CD4-positive, alpha-beta T cell treated with Interleukin-4 for 1 hour (primary cell): ENCODE measurements at regions not wholly inside any gene's neighbourhood (a gene's known extent, or its start where the extent isn't known, plus 50 kb on each side); places are given as distances from the start of the nearest gene placed in this dataset.
"Not testable (repeated sequence)": the region's sequence is repeated elsewhere in the genome, so short reads cannot be mapped to it uniquely, and the experiment has no call there.

Source experiments
- DNase-seq, 2 donors: peaks; one replicate each; pipeline ENCODE4 v3.0.0-alpha.2; 2020 to 2022

DNA sequence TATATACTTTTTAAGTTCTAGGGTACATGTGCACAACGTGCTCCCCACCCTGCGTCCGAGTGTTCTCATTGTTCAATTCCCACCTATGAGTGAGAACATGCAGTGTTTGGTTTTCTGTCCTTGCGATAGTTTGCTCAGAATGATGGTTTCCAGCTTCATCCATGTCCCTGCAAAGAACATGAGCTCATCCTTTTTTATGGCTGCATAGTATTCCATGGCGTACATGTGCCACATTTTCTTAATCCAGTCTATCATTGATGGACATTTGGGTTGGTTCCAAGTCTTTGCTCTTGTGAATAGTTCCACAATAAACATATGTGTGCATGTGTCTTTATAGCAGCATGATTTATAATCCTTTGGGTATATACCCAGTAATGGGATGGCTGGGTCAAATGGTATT, 148.1 kb upstream of the CHST15 start:
- not testable (repeated sequence) for DNase-seq

DNA sequence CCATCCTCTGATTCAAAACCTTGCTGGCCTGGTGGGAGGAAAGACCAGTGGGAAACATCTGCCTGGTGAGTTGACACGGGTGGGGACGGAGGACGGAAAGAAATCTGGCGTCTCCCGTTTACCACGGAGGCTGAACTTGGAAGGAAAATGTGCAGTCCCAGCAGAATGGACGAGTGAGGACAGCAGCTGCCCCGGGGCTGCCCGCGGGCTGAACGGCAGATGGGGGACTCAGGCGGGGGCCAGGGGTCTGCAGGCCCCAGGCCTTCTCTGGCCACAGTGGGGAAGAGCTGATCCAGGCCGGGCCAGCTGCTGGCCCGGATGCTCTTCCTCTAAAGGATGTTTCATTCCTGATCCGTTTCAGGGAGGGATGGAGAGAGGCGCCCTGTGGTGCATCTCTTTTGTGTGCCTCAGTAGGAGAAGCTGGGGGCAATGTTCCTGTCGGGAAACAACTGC, 147.5 kb upstream of the CHST15 start:
- no peak for DNase-seq

DNA sequence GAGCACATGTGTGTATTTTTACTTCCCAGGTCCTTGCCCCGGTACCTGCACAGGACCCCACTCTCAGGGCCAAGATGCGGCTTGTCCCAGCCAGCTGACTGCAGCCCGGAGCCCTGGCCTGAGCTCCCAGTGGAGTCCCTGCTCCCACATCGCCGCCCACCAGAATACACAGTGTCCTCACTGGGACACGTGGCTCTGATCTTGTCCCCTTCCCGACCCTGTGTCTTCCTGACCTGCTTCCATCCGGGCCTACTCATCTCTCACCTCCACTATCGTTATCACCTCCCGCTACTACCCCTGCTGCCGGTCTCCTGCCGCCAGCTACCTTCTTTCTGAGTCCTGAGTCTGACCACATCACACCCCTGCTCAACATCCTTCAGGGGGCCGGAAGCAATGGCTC, 146.3 kb upstream of the CHST15 start:
- no peak for DNase-seq

DNA sequence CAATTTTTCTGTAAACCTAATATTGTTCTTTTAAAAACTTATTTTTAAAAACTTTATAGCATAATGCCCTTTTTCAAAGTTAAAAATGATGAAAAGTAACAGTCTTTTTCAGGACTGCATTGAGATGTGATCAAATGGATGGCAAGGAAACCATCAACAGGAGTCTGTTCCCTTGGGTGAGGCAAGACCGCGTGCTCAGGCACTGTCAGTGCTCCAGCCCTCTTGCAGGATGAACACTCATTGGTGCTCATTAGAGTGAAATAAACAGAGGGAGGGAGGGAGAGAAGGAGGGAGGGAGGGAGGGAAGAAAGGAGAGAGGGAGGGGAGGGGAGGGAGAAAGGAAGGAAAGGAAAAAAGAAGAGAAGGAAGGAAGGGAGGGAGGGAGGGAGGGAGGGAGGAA, 145.7 kb upstream of the CHST15 start:
- DNase-seq = no peak

DNA sequence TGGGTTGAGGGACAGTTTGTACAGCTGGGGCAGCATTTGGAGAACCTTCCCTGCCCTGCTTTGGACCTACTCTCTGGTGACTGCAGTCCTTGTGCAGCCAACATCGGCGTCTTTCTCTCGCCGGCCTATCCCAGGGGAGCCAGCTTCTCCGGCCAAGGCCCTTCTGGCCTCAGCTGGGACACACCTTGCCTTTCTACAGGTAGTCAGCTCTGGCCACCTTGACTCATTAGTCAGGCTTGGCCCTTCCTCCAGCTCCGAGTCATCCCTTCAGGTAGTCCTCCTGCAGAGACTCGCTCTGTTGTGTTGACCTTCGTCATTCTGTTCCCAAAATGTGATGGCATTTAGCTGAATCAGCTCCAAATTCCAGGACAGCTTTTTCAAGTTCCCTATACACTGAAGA, 145.0 kb upstream of the CHST15 start:
- no peak for DNase-seq

DNA sequence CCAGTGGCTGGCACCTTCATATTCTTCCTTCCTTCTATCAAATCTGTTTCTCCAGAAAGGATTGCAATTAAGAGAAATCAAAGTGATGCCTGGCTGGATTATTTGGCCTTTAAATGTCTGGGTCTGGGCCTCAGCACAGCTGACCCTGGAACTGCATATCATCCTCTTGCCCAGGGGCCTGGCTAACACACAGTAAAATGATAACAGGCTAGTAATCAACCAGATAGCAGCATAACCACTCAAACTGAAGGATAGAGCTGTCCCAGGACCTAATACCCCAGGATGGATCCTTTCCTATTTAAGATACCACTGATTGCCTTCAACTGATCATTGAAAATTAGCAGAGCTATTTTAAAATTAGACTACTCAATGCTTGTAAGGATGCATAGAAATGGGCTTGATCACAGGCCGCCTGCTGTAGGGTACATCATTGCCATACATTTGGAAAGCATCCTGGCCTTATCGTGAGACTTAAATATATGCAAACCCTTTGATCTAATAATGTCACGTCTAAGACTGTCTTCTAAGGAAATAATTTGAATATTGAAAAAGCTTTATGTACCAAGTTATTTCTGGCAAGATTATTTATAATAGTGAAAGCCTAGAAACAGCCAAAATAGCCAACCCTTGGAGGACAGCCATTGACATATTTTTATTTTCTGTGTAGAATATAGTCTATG, 144.0 kb upstream of the CHST15 start:
- DNase-seq = no peak

DNA sequence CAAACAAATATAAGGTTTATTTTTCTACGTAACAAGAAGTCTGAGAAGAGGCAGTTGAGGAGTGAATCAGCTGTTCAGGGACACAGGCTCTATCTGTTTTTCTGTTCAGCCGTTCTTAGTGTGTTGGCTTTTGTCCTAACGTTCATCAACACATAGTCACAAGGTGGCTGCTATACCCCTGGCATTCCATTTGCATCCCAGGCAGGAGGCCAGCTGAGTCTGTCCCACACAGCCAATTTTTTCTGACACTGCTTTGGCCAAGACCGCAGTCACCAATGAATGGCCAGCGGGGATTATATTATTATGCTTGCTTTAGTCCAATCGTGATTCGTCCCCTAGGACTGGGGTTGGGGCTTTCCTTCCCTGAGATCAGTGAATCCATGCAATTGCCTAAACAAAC, 143.4 kb upstream of the CHST15 start:
- DNase-seq = no peak

DNA sequence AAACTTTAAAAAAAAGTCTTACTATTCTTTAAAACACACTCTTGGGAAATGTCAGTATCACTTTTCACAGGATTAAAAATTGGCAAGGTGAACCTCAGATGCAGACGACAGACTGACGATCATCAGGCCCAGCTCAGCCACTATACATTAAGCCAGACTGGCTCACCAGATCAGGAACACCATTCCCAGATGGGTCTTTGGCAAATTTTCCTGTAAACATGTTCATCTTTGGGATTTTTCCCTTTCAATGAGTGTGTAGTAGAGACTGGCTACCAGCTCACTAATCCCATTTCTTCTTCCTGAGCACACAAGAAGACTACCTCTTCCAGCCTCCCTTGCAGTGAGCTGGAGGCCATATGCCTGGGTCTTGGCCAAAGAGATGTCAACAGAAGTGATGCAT, 142.7 kb upstream of the CHST15 start:
- DNase-seq = no peak

DNA sequence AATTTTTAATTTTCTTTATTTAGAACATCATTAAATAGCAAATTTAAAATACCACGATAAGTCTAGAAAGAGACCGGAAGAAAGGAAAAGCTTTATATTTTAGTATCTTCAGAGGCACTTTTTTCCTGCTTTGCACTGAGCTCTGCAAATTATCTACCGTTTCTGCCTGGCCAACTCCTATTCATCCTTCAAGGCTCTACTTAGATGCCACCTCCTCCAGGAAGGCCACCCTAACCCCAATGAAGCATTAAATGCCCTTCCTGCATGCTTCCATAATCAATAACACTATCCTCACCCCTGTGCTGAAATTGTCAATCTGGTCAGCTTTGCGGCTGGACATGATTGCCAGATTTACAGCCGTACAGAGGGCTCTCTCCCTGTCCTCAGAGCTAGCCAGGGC, 141.8 kb upstream of the CHST15 start:
- DNase-seq = no peak

DNA sequence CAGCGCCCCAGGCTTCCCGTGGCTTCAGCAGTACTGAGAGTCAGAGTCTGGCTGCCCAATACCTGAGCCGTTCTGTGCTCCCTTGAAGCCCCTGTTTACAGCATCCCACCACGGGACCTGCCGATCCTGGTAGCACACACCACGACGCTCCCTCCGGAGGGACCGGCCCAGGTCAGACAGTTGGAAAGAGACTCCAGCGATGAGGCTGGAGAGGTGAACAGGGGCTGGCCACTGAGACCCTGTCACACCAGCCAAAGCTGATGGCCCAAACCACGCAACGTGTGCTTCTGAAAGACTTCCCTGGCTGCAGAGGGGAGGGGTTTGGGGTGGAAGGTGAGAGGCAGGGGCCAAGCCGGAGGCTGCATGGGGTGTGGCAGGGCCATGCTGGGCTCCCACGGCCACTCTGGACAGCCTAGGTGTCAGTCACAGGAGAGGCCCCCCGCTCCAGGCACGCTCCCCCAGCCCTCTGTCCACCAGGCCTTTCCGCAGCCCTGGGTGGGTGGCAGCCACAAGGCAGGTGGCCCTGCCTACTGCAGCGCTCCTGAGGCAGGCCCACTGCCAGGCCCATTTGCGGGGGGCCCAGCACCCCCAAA, 140.2 kb upstream of the CHST15 start:
- no peak for DNase-seq

DNA sequence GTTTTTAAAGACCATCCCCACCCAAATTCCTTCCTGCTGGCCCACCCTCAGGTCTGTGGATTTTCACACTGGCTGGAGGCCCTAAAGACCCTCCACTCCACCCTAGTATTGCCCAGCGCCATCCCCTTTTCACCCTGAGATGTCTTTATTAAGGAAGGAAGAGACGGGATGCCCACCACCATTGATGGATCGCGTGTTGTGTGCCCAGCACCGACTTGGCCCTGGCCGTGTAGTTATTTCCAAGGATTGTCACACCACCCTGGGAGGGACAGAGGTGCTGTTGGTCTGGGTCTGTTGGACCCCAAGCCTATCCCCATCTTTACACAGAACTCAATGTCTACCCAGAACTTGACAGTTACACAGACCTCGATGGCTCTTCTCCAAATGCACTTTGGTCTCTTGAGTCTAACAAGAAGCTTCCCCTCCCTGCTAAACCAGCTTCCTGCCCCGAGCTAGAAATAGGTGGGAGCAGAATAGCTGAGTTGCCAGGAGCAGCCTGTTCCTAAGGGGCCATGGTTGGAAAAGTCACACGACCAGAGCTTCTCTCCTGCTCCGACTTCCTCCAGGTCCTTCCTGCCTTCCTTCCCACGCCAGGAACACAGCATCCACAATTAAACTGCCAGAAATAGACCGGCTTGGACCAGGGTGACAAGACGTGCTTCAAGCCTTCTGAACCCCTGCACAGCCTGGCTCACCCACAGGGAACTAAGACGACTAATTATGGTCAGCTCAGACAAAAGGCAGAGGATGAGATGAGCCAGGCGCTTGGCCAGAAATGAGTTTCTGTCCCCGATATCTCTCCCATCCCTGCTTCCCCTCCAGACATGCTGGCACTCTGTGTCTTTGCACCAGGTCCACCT, 139.5 kb upstream of the CHST15 start:
- DNase-seq = no peak

DNA sequence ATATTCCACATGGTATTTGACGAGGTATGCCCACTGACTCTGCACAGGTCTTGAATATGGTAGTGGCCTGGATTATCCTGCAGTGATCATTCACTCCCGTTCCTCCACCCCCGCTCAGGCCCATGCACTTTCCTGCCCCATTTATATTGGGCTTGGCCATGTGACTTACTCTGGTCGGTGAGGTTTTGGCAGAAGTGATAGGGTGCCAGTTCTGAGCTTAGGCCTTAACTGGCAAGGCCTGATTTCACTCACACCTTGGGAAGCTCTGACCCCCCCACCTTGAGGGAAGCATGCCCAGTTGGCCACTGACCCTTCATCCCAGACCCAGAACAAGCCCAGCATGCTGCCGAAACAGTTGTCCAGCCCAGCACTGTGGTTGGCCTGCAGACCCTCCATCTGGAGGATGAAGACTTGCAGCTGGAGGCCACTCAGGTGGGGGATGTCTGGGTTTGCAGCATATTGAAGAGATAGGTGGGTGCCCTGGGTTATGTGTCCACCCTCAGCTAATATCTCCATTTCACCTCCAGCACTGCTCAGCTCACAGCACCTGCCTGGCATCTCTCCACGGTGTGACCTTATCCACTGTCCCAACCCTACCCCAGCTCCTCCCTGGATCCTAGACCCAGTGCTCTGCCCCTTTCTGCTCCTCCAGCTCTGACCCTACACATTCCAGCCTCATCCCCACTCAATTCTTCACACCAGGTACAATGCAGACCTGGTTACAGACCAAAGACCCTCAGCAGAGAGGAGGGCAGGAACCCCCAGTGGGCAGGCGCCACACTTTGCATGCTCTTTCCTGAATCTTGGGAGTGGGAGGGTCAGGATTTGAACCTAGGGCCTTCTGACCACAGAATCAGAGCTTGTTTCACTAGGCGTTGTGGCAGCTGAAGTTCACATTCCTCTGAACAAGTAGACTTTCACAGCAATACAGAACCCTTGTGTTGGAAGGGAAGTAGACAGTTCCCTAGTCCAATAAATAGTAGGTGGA, 138.1 kb upstream of the CHST15 start:
- DNase-seq = peak; percentile 25 to 40

DNA sequence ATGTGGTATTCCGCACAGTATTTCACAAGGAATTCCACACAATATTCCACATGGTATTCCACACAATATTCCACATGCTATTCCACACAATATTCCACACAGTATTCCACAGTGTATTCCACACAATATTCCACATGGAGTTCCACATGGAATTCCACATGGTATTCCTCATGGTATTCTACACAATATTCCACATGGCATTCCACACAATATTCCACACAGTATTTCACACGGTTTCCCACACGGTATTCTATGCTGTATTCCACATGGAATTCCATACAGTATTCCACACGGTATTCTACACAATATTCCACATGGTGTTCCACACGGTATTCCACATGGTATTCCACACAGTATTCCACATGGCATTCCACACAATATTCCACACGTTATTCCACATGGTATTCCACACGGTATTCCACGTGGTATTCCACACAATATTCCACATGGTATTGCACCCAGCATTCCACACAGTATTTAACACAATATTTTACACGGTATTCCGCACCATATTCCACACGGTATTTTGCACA, 137.3 kb upstream of the CHST15 start:
- no peak for DNase-seq

DNA sequence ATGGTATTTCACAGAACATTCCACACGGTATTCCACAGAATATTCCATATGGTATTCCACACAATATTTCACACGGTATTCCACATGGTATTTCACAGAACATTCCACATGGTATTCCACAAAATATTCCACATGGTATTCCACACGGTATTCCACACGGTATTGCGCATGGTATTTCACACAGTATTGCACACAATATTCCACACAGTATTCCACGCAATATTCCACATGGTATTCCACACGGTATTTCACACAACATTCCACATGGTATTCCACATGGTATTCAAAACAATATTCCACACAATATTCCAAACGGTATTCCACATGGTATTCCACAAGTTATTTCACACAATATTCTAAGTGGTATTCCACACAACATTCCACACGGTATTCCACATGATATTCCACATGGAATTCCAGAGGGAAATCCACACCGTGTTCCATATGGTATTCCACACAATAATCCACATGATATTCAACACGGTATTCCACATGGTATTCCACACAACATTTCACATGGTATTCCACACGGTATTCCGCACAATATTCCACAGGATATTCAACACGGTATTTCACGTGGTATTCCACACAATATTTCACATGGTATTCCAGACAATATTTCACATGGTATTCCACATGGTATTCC, 136.7 kb upstream of the CHST15 start:
- no peak for DNase-seq

DNA sequence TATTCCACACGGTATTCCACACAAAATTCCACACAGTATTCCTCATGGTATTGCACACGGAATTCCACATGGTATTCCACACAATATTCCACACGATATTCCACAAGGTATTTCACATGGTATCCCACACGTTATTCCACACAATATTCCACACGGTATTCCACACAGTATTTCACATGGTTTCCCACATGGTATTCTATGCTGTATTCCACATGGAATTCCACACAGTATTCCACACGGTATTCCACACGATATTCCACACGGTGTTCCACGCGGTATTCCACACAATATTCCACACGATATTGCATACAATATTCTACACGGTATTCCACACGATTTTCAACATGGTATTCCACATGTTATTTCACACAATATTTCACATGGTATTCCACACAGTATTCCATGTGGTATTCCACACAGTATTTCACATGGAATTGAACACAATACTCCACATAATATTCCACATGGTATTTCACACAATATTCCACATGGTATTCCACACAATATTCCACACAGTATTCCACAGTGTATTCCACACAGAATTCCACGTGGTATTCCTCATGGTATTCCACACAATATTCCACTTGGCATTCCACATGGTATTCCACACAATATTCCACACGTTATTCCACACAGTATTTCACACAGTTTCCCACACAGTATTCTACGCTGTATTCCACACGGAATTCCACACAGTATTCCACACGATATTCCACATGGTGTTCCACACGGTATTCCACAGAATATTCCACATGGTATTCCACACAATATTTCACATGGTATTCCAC, 136.0 kb upstream of the CHST15 start:
- DNase-seq = no peak

DNA sequence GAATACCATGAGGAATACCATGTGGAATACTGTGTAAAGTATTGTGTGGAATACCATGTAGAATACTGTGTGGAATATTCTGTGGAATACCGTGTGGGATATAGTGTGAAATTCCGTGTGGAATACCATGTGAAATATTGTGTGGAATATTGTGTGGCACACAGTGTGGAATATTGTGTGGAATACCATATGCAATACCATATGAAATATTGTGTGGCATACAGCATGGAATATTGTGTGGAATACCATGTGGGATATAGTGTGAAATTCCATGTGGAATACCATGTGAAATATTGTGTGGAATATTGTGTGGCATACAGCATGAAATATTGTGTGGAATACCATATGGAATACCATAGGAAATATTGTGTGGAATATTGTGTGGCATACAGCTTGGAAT, 135.1 kb upstream of the CHST15 start:
- no peak for DNase-seq

DNA sequence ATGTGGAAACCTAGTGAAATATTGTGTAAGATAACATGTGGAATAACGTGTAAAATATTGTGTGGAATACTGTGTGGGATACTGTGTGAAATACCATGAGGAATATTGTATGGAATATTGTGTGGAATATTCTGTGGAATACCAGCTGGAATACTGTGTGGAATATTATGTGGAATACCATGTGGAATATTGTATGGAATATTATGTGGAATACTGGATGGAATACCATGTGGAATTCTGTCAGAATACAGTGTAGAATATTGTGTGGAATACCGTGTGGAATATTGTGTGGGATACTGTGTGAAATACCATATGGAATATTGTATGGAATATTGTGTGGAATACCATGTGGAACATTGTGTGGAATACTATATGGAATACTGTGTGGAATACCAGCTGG, 134.6 kb upstream of the CHST15 start:
- DNase-seq = no peak

DNA sequence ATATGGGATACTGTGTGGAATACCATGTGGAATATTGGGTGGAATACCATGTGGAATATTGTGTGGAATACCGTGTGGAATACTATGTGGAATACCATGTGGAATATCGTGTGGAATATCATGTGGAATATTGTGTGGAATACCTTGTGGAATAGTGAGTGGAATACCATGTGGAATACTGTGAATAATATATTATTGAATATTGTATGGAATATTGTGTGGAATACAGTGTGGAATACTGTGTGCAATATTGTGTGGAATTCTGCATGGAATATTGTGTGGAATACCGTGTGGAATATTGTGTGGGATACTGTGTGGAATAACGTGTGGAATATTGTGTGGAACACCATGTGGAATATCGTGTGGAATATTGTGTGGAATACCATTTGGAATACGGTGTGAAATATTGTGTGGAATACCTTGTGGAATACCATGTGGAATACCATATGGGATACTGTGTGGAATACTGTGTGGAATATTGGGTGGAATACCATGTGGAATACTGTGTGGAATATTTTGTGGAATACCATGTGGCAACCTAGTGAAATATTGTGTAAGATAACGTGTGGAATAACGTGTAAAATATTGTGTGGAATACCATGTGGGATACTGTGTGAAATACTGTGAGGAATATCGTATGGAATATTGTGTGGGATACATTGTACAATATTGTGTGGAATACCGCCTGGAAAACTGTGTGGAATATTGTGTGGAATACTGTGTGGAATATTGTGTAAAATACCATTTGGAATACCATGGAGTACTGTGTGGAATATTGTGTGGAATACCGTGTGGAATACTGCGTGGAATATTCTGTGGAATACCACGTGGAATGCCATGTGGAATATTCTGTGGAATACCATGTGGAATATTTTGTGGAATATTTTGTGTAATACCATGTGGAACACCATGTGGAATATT, 133.9 kb upstream of the CHST15 start:
- no peak for DNase-seq

DNA sequence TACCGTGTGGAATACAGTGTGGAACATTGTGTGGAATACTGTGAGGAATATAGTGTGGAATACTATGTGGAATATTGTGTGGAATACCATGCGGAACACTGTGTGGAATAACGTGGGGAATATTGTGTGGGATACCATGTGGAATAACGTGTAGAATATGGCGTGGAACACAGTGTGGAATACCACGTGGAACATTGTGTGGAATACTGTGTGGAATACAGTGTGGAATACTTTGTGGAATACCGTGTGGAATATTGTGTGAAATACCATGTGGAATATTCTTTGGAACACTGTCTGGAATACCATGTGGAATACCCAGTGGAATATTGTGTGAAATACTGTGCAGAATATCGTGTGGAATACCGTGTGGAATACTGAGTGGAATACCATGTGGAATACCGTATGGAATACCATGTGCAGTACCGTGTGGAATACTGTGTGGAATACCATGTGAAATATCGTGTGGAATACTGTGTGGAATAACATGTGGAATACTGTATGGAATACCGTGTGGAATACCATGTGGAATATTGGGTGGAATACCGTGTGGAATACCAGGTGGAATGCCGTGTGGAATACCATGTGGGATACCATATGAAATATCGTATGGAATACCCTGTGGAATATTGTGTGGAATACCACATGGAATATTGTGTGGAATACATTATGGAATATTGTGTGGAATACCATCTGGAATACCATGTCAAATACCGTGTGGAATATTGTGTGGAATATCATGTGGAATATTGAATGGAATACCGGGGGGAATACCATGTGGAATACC, 133.1 kb upstream of the CHST15 start:
- DNase-seq = no peak
